Mesodermal cell (in vitro differentiated cells): ENCODE measurements at regions not wholly inside any gene's neighbourhood (a gene's known extent, or its start where the extent isn't known, plus 50 kb on each side); places are given as distances from the start of the nearest gene placed in this dataset.

Source experiments
- H3K27ac ChIP-seq: 2 replicates; pipeline ENCODE4 v1.7.0; 2013; ENCODE audit warnings: mild to moderate bottlenecking, low read depth, low read length, moderate library complexity; ENCODE audit not compliant: severe bottlenecking
- H3K36me3 ChIP-seq: 2 replicates; pipeline ENCODE4 v1.7.1; 2013; ENCODE audit warnings: mild to moderate bottlenecking, low read length, moderate library complexity; ENCODE audit not compliant: control insufficient read depth, insufficient read depth
- H3K4me1 ChIP-seq: one replicate; pipeline ENCODE4 v1.7.1; 2013; ENCODE audit warnings: mild to moderate bottlenecking, low read length; ENCODE audit not compliant: insufficient read depth, control insufficient read depth, poor library complexity, severe bottlenecking
- H3K4me3 ChIP-seq: 2 replicates; pipeline ENCODE4 v1.7.0; 2013; ENCODE audit warnings: low read length, control low read depth, mild to moderate bottlenecking; ENCODE audit not compliant: insufficient read depth, poor library complexity, severe bottlenecking; ENCODE audit errors: extremely low read depth
- H3K9me3 ChIP-seq: 2 replicates; pipeline ENCODE4 v1.7.1; 2013; ENCODE audit warnings: mild to moderate bottlenecking, low read length, moderate library complexity; ENCODE audit not compliant: control insufficient read depth
- WGBS, 2 experiments: methylation state at CpG; one replicate each; pipeline ENCODE4 v1.1.5; 2013; ENCODE audit warnings: missing lambda C conversion rate in 2 of 2; ENCODE audit not compliant: insufficient coverage in 2 of 2; 5-methylcytosine and 5-hydroxymethylcytosine counted together

- H3K4me3 ChIP-seq: no peak overlapping the region
Observed at GRCh38 chr7:142616842-142617241, 132.4 kb upstream of the PRSS1 start.

GRCh38 chr7:142616121-142616643 lies 133.1 kb upstream of the PRSS1 start:
- no peaks in the 10 kb centered on the region for H3K36me3 ChIP-seq
- H3K9me3 ChIP-seq: no peaks in the 10 kb centered on the region
- WGBS, 2 experiments: 95 to 100% methylated on average over 3 to 6 of the region's 11 CpGs
- no peak overlapping the region for H3K27ac ChIP-seq
- H3K4me3 ChIP-seq: no peak overlapping the region
- peaks cover 21% of the 10 kb centered on the region for H3K4me1 ChIP-seq

More at GRCh38 chr7:142616842-142617241, 132.4 kb upstream of the PRSS1 start:
- H3K4me1 ChIP-seq: peaks cover 19% of the 10 kb centered on the region
- H3K9me3 ChIP-seq: no peaks in the 10 kb centered on the region
- H3K27ac ChIP-seq: no peak overlapping the region
- no CpG with 5 or more reads among the region's 2 CpGs for WGBS, 2 experiments
- H3K36me3 ChIP-seq: no peaks in the 10 kb centered on the region

GRCh38 chr7:142615508-142615907 lies 133.8 kb upstream of the PRSS1 start:
- Histone ChIP-seq H3K27ac (no peak overlapping the region), H3K9me3 (no peaks in the 10 kb centered on the region), H3K4me3 (no peak overlapping the region), H3K36me3 (no peaks in the 10 kb centered on the region), H3K4me1 (peaks cover 21% of the 10 kb centered on the region)
- WGBS, 2 experiments: 95 to 98% methylated on average over 4 of the region's 5 CpGs

GRCh38 chr7:142614116-142614515 lies 135.2 kb upstream of the PRSS1 start:
- peaks cover 21% of the 10 kb centered on the region for H3K4me1 ChIP-seq
- H3K9me3 ChIP-seq: no peaks in the 10 kb centered on the region
- H3K4me3 ChIP-seq: no peak overlapping the region
- H3K27ac ChIP-seq: no peak overlapping the region
- WGBS, 2 experiments: 100% methylated on average over 1 to 2 of the region's 2 CpGs
- H3K36me3 ChIP-seq: no peaks in the 10 kb centered on the region

GRCh38 chr7:142612237-142612881 lies 136.9 kb upstream of the PRSS1 start:
- Histone ChIP-seq H3K36me3 (no peaks in the 10 kb centered on the region), H3K4me3 (no peak overlapping the region), H3K4me1 (peaks cover 14% of the 10 kb centered on the region), H3K27ac (no peak overlapping the region), H3K9me3 (no peaks in the 10 kb centered on the region)
- WGBS, 2 experiments: no CpG with 5 or more reads among the region's 1 CpG

GRCh38 chr7:142611566-142612236 lies 137.6 kb upstream of the PRSS1 start:
- H3K36me3 ChIP-seq: no peaks in the 10 kb centered on the region
- H3K4me3 ChIP-seq: no peak overlapping the region
- H3K4me1 ChIP-seq: peaks cover 11% of the 10 kb centered on the region
- no peak overlapping the region for H3K27ac ChIP-seq
- no peaks in the 10 kb centered on the region for H3K9me3 ChIP-seq
- WGBS, 2 experiments: 89 to 92% methylated on average over 2 to 5 of the region's 8 CpGs

GRCh38 chr7:142608630-142609428 lies 140.4 kb upstream of the PRSS1 start:
- no peaks in the 10 kb centered on the region for H3K9me3 ChIP-seq
- WGBS, 2 experiments: no CpG with 5 or more reads among the region's 1 CpG
- no peaks in the 10 kb centered on the region for H3K36me3 ChIP-seq

GRCh38 chr7:142607351-142607750 lies 141.9 kb upstream of the PRSS1 start:
- Histone ChIP-seq H3K36me3 (no peaks in the 10 kb centered on the region), H3K27ac (no peak overlapping the region), H3K9me3 (no peaks in the 10 kb centered on the region), H3K4me1 (peaks cover 14% of the 10 kb centered on the region), H3K4me3 (no peak overlapping the region)
- 100% methylated on average over 1 of the region's 3 CpGs; no CpG with 5 or more reads in 1 of the 2 experiments for WGBS, 2 experiments

More at GRCh38 chr7:142608630-142609428, 140.4 kb upstream of the PRSS1 start:
- H3K4me3 ChIP-seq: no peak overlapping the region
- H3K4me1 ChIP-seq: peaks cover 11% of the 10 kb centered on the region
- H3K27ac ChIP-seq: no peak overlapping the region

GRCh38 chr7:142606081-142606480 lies 143.2 kb upstream of the PRSS1 start:
- H3K27ac ChIP-seq: no peak overlapping the region
- WGBS, 2 experiments: 94 to 96% methylated on average over 2 to 3 of the region's 5 CpGs
- no peaks in the 10 kb centered on the region for H3K36me3 ChIP-seq
- peaks cover 10% of the 10 kb centered on the region for H3K4me1 ChIP-seq
- H3K4me3 ChIP-seq: no peak overlapping the region
- no peaks in the 10 kb centered on the region for H3K9me3 ChIP-seq

GRCh38 chr7:142604671-142605070 lies 144.6 kb upstream of the PRSS1 start:
- Histone ChIP-seq H3K27ac (no peak overlapping the region), H3K9me3 (no peaks in the 10 kb centered on the region), H3K36me3 (no peaks in the 10 kb centered on the region), H3K4me3 (no peak overlapping the region), H3K4me1 (peaks cover 10% of the 10 kb centered on the region)
- 89 to 100% methylated on average over 1 of the region's 3 CpGs for WGBS, 2 experiments
